ENCODE measurements at regions not wholly inside any gene's neighbourhood (a gene's known extent, or its start where the extent isn't known, plus 50 kb on each side); places are given as distances from the start of the nearest gene placed in this dataset.

GRCh38 chr10:128854963-128855362, 612.1 kb upstream of the MGMT start (continued):
- TF ChIP-seq KIAA2018 (CRISPR knock-in tag; IDR thresholded peaks at IDR 0.05; ENCODE audit: borderline replicate concordance), result no peak
- no peak for TF ChIP-seq FOXJ3 (CRISPR knock-in tag; IDR thresholded peaks at IDR 0.05; ENCODE audit: borderline replicate concordance)
- no peak for TF ChIP-seq ZFX (CRISPR knock-in tag; IDR thresholded peaks at IDR 0.05; ENCODE audit: low read depth)
- TF ChIP-seq ZNF207 (IDR thresholded peaks at IDR 0.05; ENCODE audit: borderline replicate concordance), result no peak
- TF ChIP-seq PRDM4 (CRISPR knock-in tag; IDR thresholded peaks at IDR 0.05; ENCODE audit: borderline replicate concordance), result no peak
- no peak for TF ChIP-seq BATF2 (CRISPR knock-in tag; IDR thresholded peaks at IDR 0.05)
- TF ChIP-seq GPN1 (CRISPR knock-in tag; IDR thresholded peaks at IDR 0.05; ENCODE audit: borderline replicate concordance), result no peak
- TF ChIP-seq SP4 (CRISPR knock-in tag; IDR thresholded peaks at IDR 0.05), result no peak
- TF ChIP-seq MAFK (conservative IDR thresholded peaks at IDR 0.05 in 1 of 2, IDR thresholded peaks at IDR 0.05 in 1 of 2; ENCODE audit: low read length in 2 of 2), result no peak
- no peak for TF ChIP-seq SIN3A (IDR thresholded peaks at IDR 0.05; ENCODE audit: borderline replicate concordance, low read depth, low read length)
- no peak for TF ChIP-seq DDIT3 (CRISPR knock-in tag; IDR thresholded peaks at IDR 0.05)
- no peak for TF ChIP-seq ARID4A (CRISPR knock-in tag; IDR thresholded peaks at IDR 0.05; ENCODE audit: borderline replicate concordance)
- TF ChIP-seq PCBP2 (optimal IDR thresholded peaks at IDR 0.05; ENCODE audit: low read depth, low read length, poor library complexity, severe bottlenecking), result no peak
- no peak for TF ChIP-seq FLYWCH1 (CRISPR knock-in tag; IDR thresholded peaks at IDR 0.05)

Measured in HepG2 (cell line).